ENCODE measurements at regions not wholly inside any gene's neighbourhood (a gene's known extent, or its start where the extent isn't known, plus 50 kb on each side); places are given as distances from the start of the nearest gene placed in this dataset.

- H3K4me3 Mint-ChIP-seq: no peak overlapping the region
- Histone ChIP-seq H2AFZ (ENCODE audit: low read length) (no peak overlapping the region), H4K91ac (ENCODE audit: insufficient read length, low read depth, low read length) (no peak overlapping the region), H2BK20ac (ENCODE audit: low read depth, low read length, poor library complexity, severe bottlenecking) (no peak overlapping the region), H3K4me2 (ENCODE audit: insufficient read depth, insufficient read length, low read length) (no peak overlapping the region), H2AK5ac (ENCODE audit: insufficient read length, low read length) (no peak overlapping the region), H3K56ac (ENCODE audit: insufficient read length, low read depth, low read length) (no peak overlapping the region), H3K79me1 (ENCODE audit: insufficient read depth, low read depth, low read length, poor library complexity, severe bottlenecking) (no peaks in the 10 kb centered on the region), H3K9me3 (ENCODE audit: control insufficient read depth, low read depth, low read length) (peaks cover 14% of the 10 kb centered on the region), H3K27ac (ENCODE audit: insufficient read length, low read depth, low read length) (no peak overlapping the region), H2BK120ac (ENCODE audit: low read depth, low read length, poor library complexity, severe bottlenecking) (no peak overlapping the region), H4K20me1 (ENCODE audit: control insufficient read depth, insufficient read depth, insufficient read length) (no peaks in the 10 kb centered on the region), H3K27me3 (ENCODE audit: insufficient read depth, low read length) (no peaks in the 10 kb centered on the region), H3T11ph (ENCODE audit: low read length) (no peak overlapping the region), H2BK15ac (ENCODE audit: low read depth, low read length) (no peak overlapping the region), H3K4ac (ENCODE audit: low read depth, low read length) (no peak overlapping the region), H4K8ac (replicated peaks; ENCODE audit: insufficient read length, low read depth, low read length) (no peak overlapping the region), H3K18ac (ENCODE audit: insufficient read length, low read depth, low read length) (no peak overlapping the region), H2BK12ac (ENCODE audit: insufficient read length, low read depth, low read length) (no peak overlapping the region), H3K79me2 (ENCODE audit: insufficient read depth, low read length) (no peaks in the 10 kb centered on the region), H3K23me2 (ENCODE audit: insufficient read length, low read depth, low read length, poor library complexity, severe bottlenecking) (no peaks in the 10 kb centered on the region), H2BK5ac (ENCODE audit: insufficient read length, low read length) (no peak overlapping the region), H3K14ac (ENCODE audit: insufficient read depth, low read length) (no peak overlapping the region), H3K23ac (ENCODE audit: insufficient read length, low read depth, low read length) (no peak overlapping the region), H3K9ac (ENCODE audit: extremely low read depth, insufficient read length, low read length) (no peak overlapping the region), H4K5ac (ENCODE audit: insufficient read length, low read depth, low read length) (no peak overlapping the region), H3K4me1 (ENCODE audit: insufficient read depth, low read length) (no peaks in the 10 kb centered on the region)
- no CpG with 5 or more reads among the region's 4 CpGs for WGBS (ENCODE audit: extremely low coverage, insufficient read length, low lambda C conversion rate)
- no peaks in the 10 kb centered on the region for H3K4me1 Mint-ChIP-seq
- H3K27me3 Mint-ChIP-seq (ENCODE audit: low read depth): peaks cover 4% of the 10 kb centered on the region; the same call in 1 of the 2 replicates
- no peak overlapping the region for H3K27ac Mint-ChIP-seq
- H3K9me3 Mint-ChIP-seq: peaks cover 27 to 31% of the 10 kb centered on the region in 2 experiments
- H3K36me3 Mint-ChIP-seq (ENCODE audit: insufficient read depth in 1 of 3, low read depth in 3 of 3): peaks cover 13% of the 10 kb centered on the region in 3 experiments
- no peak for TF ChIP-seq CTCF (conservative IDR thresholded peaks at IDR 0.05)
- DNase-seq: no peak
Measured at GRCh38 chr12:126768517-126768916, 1498.5 kb upstream of the TMEM132C start.

Data from H9 (cell line).